Stimulated activated effector memory CD8-positive, alpha-beta T cell treated with anti-CD3 and anti-CD28 coated beads, Interleukin-12 subunit alpha, Interleukin-12 subunit beta, amount 100 ng/mL, for 72 hours (primary cell): ENCODE measurements at regions not wholly inside any gene's neighbourhood (a gene's known extent, or its start where the extent isn't known, plus 50 kb on each side); places are given as distances from the start of the nearest gene placed in this dataset.

Experiments used
- ATAC-seq: fragments of 150-1000 bp; cut with Tn5 transposase; 2 replicates; pipeline ENCODE4 v1.10.0; 2021
- DNase-seq, 2 donors: peaks; one replicate each; pipeline ENCODE4 v3.0.0; 2021 to 2022; ENCODE audit warnings: low spot score in 2 of 2
- H3K27ac Mint-ChIP-seq: one replicate; pipeline ENCODE4 v1.8.0; 2022; ENCODE audit warnings: mild to moderate bottlenecking, mixed read lengths
- H3K36me3 Mint-ChIP-seq: one replicate; pipeline ENCODE4 v1.8.0; 2022; ENCODE audit warnings: mild to moderate bottlenecking, mixed read lengths
- H3K4me1 Mint-ChIP-seq: one replicate; pipeline ENCODE4 v1.8.0; 2022; ENCODE audit warnings: mixed read lengths
- H3K4me3 Mint-ChIP-seq: one replicate; pipeline ENCODE4 v1.8.0; 2022; ENCODE audit warnings: mild to moderate bottlenecking, mixed read lengths
- H3K9me3 Mint-ChIP-seq: one replicate; pipeline ENCODE4 v1.8.0; 2022; ENCODE audit warnings: mixed read lengths

DNA sequence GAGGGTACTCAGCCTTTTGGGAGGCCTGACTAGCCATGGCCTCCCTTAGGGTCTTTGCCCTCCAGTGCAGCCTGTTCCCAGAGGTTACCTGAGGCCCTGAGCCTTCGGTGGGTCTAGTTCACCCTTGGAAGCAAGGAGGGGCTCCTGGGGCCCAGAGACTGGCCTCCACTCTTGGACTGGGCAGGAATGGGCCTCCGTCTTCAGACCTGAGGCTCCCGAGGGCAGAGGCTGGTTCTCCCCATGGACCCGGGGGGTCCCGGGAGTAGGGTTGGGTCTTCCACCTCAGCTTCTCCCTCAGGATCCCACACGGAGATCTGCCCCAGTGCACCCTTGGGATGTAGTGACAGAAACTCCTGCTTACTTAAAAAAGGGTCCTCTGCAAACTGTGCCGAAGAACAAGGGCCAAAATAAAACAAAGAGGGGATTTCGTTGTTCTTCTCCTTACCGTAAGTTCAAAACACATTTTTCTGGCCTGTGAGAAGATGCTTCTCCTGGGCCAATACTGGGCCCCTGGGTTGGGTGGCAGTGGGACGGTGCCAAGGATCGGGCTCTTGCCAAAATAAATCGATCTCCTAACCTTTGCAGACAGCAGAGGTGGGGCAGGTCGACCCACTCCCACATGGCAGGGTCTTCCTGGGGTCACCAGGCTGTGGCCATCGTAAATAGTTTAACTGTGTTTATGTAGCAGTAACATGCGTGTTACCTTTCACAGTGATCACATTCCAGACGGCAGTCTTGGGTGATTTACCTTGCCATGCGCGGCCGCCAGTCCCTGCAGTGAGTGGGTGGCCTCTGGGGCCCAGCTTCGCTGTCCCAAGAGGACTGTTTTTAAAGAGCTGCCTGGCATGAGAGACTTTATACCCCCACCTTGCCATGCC is 151.8 kb downstream of the VEGFA start:
- H3K4me1 Mint-ChIP-seq, result peaks cover 29% of the 10 kb centered on the region
- H3K4me3 Mint-ChIP-seq, result no peak overlapping the region
- peak overlapping the region; percentile 9 for H3K27ac Mint-ChIP-seq
- H3K36me3 Mint-ChIP-seq, result no peaks in the 10 kb centered on the region
- DNase-seq, result no peak
- no peak for ATAC-seq
- H3K9me3 Mint-ChIP-seq, result no peaks in the 10 kb centered on the region

DNA sequence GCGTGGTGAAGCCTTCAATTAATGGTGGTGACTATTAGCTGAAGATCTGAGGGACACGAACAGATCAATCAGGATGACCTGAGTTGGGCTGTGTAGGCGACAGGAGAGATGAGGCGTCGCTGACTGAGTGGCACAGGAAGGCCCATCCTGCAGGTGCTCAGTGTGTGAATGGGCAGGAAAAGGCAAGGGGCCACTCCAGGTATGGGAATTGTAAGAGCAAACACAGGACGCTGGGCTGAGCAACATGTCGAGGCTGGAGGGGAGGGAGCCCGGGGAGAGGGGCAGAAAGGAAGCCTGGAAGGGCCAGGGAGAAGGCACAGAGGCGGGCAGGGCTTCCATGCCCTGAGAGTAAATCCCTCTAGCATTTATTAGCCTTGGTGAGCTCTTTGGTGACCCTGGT is 151.0 kb downstream of the VEGFA start:
- no peaks in the 10 kb centered on the region for H3K36me3 Mint-ChIP-seq

DNA sequence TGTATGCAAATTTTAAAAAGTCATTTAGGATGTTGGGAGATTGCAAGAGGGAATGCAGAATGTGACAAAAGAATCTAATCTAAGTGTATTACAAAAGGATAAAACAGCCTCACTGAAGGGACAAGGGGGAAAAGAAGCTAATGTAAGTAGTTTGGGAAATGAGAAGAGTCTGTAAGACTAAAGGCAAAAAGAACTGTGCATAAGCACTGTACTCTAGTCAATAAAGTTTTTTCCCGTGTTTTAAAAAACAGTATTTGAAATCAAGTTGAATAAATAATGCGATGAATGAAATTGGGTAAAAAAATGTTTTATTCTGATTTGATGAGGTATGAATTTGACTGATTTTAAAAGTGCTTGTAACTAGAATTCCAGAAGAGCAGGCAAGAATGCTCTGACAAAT is 149.8 kb downstream of the VEGFA start:
- Mint-ChIP-seq H3K4me3 (no peak overlapping the region), H3K36me3 (no peaks in the 10 kb centered on the region), H3K9me3 (no peaks in the 10 kb centered on the region), H3K27ac (no peak overlapping the region), H3K4me1 (peaks cover 19% of the 10 kb centered on the region)
- ATAC-seq (no peak), DNase-seq (no peak)

More for the DNA sequence above, 151.0 kb downstream of the VEGFA start:
- H3K9me3 Mint-ChIP-seq, result no peaks in the 10 kb centered on the region
- no peak overlapping the region for H3K4me3 Mint-ChIP-seq
- H3K4me1 Mint-ChIP-seq, result peaks cover 29% of the 10 kb centered on the region
- DNase-seq, result no peak
- H3K27ac Mint-ChIP-seq, result peak overlapping the region; percentile 9
- ATAC-seq, result no peak

DNA sequence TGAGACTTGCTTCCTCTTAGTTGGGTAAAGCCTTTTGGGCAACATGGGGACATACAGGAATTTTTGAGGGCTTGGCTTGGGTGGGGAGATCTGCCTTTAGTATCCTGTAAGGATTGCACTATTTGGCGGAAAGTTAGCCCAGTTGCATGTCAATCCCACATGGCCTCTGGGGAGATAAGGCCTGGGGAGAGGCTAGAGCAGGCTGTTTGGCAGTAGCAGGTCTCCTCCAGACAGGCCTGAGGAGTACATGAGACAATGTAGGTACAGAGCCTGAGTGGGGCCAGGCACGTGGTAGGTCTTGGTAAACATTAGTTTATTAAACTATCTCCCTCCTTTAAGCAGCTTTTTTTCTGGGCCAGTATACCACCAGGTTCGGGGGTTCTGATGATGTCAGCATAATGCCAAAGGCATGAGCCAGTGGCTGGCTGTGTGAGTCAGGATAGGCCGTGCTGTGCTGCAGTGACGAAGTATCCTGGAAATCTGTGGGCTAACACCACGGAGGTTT is 147.9 kb downstream of the VEGFA start:
- Mint-ChIP-seq H3K27ac (no peak overlapping the region), H3K36me3 (no peaks in the 10 kb centered on the region), H3K4me1 (peaks cover under 1% of the 10 kb centered on the region), H3K4me3 (no peak overlapping the region), H3K9me3 (no peaks in the 10 kb centered on the region)
- DNase-seq, result no peak
- no peak for ATAC-seq

DNA sequence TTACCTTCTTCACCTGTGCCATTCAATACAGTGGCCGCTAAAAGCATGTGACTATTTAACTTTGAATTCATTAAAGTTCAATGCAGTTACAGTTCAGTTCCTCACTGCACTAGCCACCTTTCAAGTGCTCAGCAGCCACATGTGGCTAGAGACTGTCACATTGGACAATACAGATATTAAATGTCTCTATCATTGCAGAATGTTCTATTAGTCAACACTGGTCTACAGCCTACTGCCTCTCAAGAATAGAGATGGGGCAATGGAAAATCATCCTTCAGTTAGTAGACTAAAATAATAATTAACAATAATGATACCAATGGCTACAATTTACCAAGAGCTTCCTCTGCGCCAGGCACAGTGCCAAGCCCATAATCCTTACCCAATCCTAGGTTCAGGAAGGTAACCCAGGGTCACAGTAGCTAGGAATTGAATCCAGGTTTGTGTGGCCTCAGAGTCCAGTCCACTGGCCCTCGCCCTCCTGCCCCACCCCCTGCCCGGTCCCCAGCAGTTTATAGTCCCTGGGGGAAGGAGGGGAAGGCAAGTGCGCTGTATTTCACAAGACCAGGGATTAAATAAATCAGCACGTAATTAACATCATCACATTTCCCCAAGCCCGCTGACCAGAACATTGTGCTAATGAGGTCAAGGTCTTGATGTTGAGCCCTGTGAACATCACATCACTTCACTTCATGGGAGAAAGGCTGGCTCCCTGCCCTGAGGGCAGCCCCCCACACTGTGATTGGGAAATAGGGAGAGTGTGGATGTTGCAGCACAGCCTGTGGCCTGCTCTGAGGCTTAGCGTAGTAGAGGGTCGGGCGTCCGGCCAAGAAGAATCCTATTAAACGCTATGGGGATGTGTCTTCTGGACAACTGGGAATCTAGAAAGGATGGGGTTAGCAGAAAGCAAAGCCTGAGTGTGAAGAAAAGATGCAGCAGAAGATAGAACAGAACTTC is 147.2 kb downstream of the VEGFA start:
- H3K9me3 Mint-ChIP-seq, result no peaks in the 10 kb centered on the region
- DNase-seq, result no peak
- ATAC-seq, result no peak
- H3K4me3 Mint-ChIP-seq, result no peak overlapping the region
- H3K27ac Mint-ChIP-seq, result no peak overlapping the region
- H3K4me1 Mint-ChIP-seq, result no peaks in the 10 kb centered on the region
- H3K36me3 Mint-ChIP-seq, result no peaks in the 10 kb centered on the region

DNA sequence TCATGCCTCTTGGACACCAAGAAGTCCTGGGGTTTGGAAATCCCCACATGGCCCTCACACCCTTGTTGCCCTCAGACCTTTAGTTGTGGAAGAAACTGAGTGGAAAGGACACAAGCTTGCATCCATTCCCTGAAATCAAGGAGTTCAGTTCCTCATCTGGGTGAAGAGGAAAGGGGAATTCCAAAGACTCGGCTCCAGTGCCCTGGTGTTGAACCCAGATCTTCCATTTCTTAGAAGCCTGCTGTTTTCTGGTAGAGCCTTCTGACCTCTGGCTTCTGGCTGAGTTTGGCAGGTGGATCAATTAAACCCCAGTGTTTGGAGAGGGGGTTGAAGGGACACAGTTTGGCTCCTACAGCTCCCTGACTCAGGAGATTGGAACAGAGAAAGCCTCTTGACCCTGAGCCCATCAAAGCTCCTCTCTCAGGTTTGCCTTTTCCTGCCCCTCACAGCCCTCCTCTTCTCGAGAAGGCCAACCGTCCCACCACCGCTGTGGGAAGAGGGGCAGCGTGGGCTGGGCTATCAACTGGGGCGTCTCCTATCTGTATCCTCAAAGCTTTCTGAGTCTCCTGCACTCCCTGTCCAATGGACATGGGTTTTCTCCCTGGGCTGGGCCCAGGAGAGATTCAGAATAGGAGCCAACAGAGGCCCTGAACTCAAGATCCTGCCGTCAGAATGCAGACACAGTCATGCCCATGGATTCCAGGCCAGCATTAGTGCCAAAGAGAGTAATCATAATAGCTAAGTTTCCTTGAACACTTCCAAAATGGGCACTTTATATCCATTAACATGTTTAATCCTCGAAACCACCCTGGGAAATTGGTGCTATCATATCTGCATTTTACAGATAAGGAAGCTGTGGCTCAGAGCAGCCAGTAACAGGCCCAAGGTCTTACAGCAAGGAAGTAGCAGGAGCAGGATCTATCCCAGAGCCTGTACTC is 146.2 kb downstream of the VEGFA start:
- Mint-ChIP-seq H3K4me3 (no peak overlapping the region), H3K4me1 (no peaks in the 10 kb centered on the region), H3K9me3 (no peaks in the 10 kb centered on the region), H3K36me3 (no peaks in the 10 kb centered on the region), H3K27ac (no peak overlapping the region)
- DNase-seq (no peak), ATAC-seq (no peak)

DNA sequence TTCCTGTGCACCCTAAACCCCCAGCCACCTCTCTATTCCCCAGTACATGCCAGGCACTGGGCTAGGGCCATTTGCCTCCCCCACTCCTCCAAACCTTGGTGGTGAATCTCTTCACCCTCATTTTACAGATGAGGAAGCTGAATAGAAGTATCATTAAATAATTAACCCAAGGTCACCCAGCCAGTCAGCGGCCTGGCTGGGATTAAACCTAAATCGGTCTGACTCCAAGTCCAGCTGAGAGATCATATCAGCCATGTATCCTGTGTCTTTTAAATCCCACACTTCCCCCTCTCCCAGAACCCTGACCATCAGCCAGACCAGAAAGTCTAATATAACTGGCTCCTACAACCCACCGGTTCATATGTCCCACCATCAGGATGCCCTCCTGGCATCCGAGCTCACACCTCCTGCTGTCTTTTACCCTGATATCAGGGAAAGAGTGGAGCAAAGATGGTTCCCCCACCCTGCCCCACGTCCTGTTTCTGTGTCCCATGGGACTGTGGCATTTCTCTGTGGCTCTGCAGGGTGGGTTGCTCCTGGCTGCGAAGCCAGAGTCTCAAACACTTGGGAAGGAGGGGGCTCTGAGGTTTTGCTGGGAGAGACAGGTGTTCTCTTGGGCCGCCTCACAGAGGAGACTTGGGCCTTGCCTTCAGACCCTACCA is 145.3 kb downstream of the VEGFA start:
- no peak for DNase-seq
- Mint-ChIP-seq H3K9me3 (no peaks in the 10 kb centered on the region), H3K4me1 (no peaks in the 10 kb centered on the region), H3K36me3 (no peaks in the 10 kb centered on the region), H3K4me3 (no peak overlapping the region), H3K27ac (peak overlapping the region; percentile 45)
- no peak for ATAC-seq

DNA sequence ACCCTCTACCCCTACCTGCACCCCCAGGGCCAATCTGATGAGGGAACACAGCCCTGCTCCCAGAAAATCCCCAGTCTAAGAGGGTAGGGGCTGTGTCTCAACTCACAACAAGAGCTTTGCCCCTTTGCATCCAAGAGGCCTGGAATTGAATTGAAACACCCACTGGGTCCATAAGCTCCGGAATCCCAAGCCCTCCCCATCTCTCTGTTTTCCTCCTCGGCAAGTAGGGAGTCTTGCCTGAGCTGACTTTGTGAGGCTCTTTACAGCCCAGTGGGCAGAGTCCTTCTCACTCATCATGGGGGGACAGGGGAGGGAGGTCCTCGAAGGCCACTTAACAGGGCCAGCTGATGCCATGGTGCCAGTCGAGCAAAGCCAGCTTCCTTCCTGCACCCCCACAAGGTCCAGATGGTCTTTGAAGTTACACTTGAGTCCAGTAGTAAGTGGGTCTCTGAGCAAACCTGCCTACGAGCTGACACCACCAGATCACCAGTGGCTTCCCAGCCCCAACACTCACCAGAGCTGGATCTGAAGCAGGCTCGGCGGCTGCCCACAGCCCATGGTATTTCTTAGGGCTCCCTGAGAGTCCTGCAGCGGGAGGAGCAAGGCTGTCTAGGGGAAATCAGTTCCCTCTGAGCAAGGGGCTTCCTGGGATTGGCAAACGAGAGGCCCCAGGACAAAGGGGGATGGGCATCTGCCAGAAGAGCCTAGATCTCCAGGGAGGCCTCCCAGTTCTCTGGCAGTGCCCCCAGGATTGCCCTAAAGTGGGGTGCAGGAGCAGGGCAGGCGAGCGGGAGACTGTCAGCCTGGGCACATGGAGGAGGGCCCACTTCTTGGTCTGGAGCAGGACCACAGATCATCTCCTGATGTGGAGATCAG is 144.5 kb downstream of the VEGFA start:
- no peaks in the 10 kb centered on the region for H3K4me1 Mint-ChIP-seq
- ATAC-seq, result no peak
- peak overlapping the region; percentile 26 for H3K27ac Mint-ChIP-seq

DNA sequence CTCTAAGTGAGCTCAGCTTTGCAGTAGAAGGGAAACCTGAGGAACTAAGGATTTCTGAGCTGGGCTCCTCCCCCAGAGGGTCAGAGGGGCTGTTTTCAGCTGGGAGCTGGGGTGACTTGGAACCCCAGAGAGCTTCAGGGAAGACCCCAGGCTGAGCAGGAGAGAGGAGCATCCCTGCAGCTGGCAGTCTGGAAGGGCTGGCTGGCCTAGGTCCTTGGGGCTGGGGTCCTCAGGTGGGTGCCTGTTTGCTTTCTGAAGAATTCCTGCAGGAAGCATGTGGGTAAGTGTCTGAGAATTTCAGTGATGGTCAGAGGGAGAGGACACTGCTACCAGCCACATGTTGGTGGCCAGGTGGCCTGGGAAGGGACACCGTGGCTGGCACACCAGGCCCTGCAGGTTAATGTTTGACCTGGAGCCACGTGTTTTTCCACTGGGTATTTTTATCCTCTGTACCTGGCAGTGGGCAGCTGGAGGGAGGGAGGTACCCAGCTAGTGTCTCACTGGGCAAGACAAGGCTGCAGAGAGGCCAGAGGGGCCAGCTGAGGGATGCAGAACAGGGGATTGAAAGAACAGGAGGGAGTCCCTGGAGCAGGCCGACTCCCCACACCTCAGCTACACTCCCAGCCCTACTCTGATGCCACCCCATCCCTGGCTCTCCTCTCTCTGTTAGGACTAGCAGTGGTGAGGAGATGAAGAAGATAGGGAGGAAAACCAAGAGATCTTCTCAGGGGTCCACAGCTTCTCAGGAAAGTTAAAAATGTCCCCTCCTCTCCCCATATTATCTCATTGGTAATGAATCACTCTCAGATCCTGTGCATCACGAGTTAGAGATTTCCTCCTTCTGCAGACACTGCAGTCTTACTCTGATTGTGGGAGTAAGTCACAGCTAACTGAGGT is 143.6 kb downstream of the VEGFA start:
- H3K4me3 Mint-ChIP-seq, result no peak overlapping the region
- no peaks in the 10 kb centered on the region for H3K9me3 Mint-ChIP-seq
- DNase-seq (no peak), ATAC-seq (no peak)
- H3K4me1 Mint-ChIP-seq, result no peaks in the 10 kb centered on the region
- no peaks in the 10 kb centered on the region for H3K36me3 Mint-ChIP-seq
- H3K27ac Mint-ChIP-seq, result peak overlapping the region; percentile 26

More for the DNA sequence above, 144.5 kb downstream of the VEGFA start:
- no peak overlapping the region for H3K4me3 Mint-ChIP-seq
- no peak for DNase-seq
- H3K36me3 Mint-ChIP-seq, result no peaks in the 10 kb centered on the region
- no peaks in the 10 kb centered on the region for H3K9me3 Mint-ChIP-seq

DNA sequence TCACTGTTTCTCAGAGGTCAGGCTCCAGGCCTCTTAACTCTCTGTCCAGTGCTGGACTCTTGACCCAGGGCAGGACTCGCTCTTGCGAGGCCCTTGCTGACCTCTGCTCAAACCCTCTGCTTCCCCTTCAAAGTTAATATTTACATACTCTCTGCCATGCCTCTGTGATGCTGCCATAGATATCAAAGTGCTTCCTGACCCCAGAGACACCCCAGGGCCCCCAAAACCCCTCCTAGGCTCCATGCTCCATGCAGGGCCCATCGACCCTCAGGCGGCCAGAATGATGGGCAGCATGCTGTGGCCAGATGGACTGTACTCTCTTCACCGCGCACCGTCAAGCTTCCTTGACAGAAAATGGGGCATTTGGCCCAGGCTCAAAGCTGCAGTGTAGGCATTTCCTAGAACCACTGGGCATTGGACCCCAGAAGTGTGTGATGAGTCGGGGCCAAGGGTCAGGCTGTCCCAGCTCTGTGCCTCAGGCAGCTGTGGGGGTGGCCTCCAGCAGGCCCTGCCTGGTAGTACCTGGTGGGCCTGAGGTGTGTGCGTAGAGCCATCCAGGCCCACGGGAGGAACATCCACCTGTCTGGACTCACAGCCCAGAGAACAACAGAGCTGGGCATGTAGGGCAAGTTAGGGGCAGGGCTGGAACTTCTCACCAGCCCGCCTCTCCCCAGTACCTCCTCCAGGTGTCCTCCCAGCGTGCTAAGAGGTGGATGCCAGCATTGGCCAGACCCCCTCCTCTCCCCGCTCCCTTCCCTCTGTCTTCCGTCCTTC is 142.8 kb downstream of the VEGFA start:
- no peak for DNase-seq
- H3K4me1 Mint-ChIP-seq, result no peaks in the 10 kb centered on the region

DNA sequence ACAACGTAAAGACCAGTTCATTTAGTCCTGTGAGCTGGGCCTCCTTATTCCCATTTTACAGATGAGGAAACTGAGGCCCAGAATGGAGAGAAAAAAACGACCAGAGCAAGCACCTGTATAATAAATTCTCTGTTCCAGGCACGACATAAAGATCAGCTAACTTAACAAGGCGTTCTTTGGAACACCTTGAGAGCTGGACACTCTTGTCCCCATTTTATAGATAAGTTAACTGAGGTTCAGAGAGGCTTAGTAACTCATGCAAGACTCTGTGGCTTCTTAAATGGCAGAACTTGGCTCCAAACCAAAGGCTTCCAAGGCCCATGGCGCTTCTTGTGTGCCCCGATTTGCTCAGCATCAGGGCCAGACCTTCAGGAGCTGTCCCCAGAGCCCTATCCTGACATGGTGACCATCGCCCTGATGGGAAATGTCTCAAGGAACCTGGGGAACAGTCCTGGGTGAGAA is 142.1 kb downstream of the VEGFA start:
- Mint-ChIP-seq H3K4me1 (no peaks in the 10 kb centered on the region), H3K27ac (no peak overlapping the region), H3K36me3 (no peaks in the 10 kb centered on the region), H3K4me3 (no peak overlapping the region), H3K9me3 (no peaks in the 10 kb centered on the region)
- no peak for DNase-seq
- ATAC-seq, result no peak

More for the DNA sequence above, 142.8 kb downstream of the VEGFA start:
- ATAC-seq, result no peak
- H3K36me3 Mint-ChIP-seq, result no peaks in the 10 kb centered on the region
- H3K27ac Mint-ChIP-seq, result no peak overlapping the region
- no peaks in the 10 kb centered on the region for H3K9me3 Mint-ChIP-seq
- H3K4me3 Mint-ChIP-seq, result no peak overlapping the region
